H1 (cell line): ENCODE measurements at regions not wholly inside any gene's neighbourhood (a gene's known extent, or its start where the extent isn't known, plus 50 kb on each side); places are given as distances from the start of the nearest gene placed in this dataset.

Experiments used
- CTCF ChIA-PET: fragments of 300-600 bp; sonication (Branson Sonifier 250); formaldehyde crosslinking; loops from one replicate; lab custom pipeline; 2021; ENCODE audit not compliant: partially characterized antibody; lab: Charles Lee
- POLR2A ChIA-PET: fragments of 300-600 bp; sonication (Branson Sonifier 250); formaldehyde crosslinking; loops from one replicate; lab custom pipeline; 2021; ENCODE audit warnings: inconsistent platforms; ENCODE audit not compliant: partially characterized antibody; lab: Charles Lee
- DNase-seq, 2 experiments: peaks; one replicate each; pipeline versions ENCODE4 v3.0.0 to v3.0.0-alpha.2; 2010 to 2022; ENCODE audit warnings: low spot score in 2 of 2, low read depth in 1 of 2, mixed read lengths in 1 of 2
- FAIRE-seq: peaks from 2 replicates; lab custom pipeline; 2011; peaks lifted over from hg19 to GRCh38; lab: Jason Lieb, UNC
- H2AFZ ChIP-seq: 2 replicates; pipeline ENCODE4 v1.8.1; 2012; ENCODE audit warnings: low read length, inconsistent platforms
- H2AK5ac ChIP-seq: 2 replicates; pipeline ENCODE4 v1.6.1; 2013; ENCODE audit warnings: low read depth, low read length
- H2BK120ac ChIP-seq: replicated peaks from 2 replicates; pipeline ENCODE3; 2013; ENCODE audit warnings: low read depth, low read length, inconsistent platforms
- H2BK12ac ChIP-seq: 2 replicates; pipeline ENCODE4 v1.6.1; 2013; ENCODE audit warnings: low read depth, low read length
- H2BK15ac ChIP-seq: 2 replicates; pipeline ENCODE4 v1.6.1; 2013; ENCODE audit warnings: low read length
- H2BK20ac ChIP-seq: 2 replicates; pipeline ENCODE4 v1.6.1; 2013; ENCODE audit warnings: low read length
- H2BK5ac ChIP-seq: 2 replicates; pipeline ENCODE4 v1.6.1; 2013; ENCODE audit warnings: low read depth, low read length
- H3K14ac ChIP-seq: 2 replicates; pipeline ENCODE4 v1.6.1; 2013; ENCODE audit warnings: inconsistent platforms; ENCODE audit not compliant: insufficient read length
- H3K18ac ChIP-seq: 2 replicates; pipeline ENCODE4 v1.6.1; 2013; ENCODE audit warnings: low read length; ENCODE audit errors: extremely low read depth
- H3K23ac ChIP-seq: 2 replicates; pipeline ENCODE4 v1.6.1; 2013; ENCODE audit warnings: inconsistent platforms; ENCODE audit not compliant: insufficient read length
- H3K23me2 ChIP-seq: 2 replicates; pipeline ENCODE4 v1.6.1; 2013; ENCODE audit warnings: low read depth, low read length
- H3K27ac ChIP-seq: 2 replicates; pipeline ENCODE4 v1.6.1; 2011; ENCODE audit warnings: low read depth, low read length, inconsistent platforms
- H3K27me3 ChIP-seq, 4 experiments: replicated peaks in 1 of 4; 1 replicate in 1 of 4; 2 replicates in 3 of 4; pipeline versions ENCODE4 v1.6.1 to v1.8.1; 2011 to 2013; ENCODE audit warnings: low read length in 3 of 4, mild to moderate bottlenecking in 3 of 4, inconsistent platforms in 2 of 4, mixed read lengths in 2 of 4, moderate library complexity in 1 of 4; ENCODE audit not compliant: control insufficient read depth in 3 of 4, insufficient read depth in 3 of 4; ENCODE audit errors: extremely low read depth in 1 of 4
- H3K36me3 ChIP-seq, 4 experiments: 2 replicates each; pipeline versions ENCODE4 v1.6.1 to v1.8.1; 2011 to 2013; ENCODE audit warnings: mild to moderate bottlenecking in 4 of 4, low read length in 3 of 4, moderate library complexity in 2 of 4, control low read depth in 1 of 4, inconsistent platforms in 1 of 4; ENCODE audit not compliant: insufficient read depth in 4 of 4, control insufficient read depth in 2 of 4
- H3K4ac ChIP-seq: replicated peaks from 2 replicates; pipeline ENCODE3; 2013; ENCODE audit warnings: low read length, low read depth, mixed read lengths, inconsistent platforms; ENCODE audit not compliant: insufficient read length
- H3K4me1 ChIP-seq, 4 experiments: replicated peaks in 1 of 4; 1 replicate in 1 of 4; 2 replicates in 3 of 4; pipeline versions ENCODE4 v1.6.1 to v1.8.1; 2011 to 2013; ENCODE audit warnings: low read length in 3 of 4, inconsistent platforms in 2 of 4, mixed read lengths in 1 of 4; ENCODE audit not compliant: insufficient read depth in 4 of 4, control insufficient read depth in 3 of 4
- H3K4me2 ChIP-seq, 2 experiments: 2 replicates each; pipeline versions ENCODE4 v1.6.1 to v1.8.1; 2011 to 2013; ENCODE audit warnings: low read depth in 2 of 2, low read length in 2 of 2, control low read depth in 1 of 2, inconsistent platforms in 1 of 2, mild to moderate bottlenecking in 1 of 2; ENCODE audit not compliant: insufficient read depth in 1 of 2
- H3K4me3 ChIP-seq, 4 experiments: fragments of 200-600, 300-600 bp in 1 of 4; sonication (generic), shearing (Covaris generic), sonication (Bioruptor Twin) in 1 of 4; 2 replicates each; pipeline versions ENCODE4 v1.5.1 to v1.8.1; 2011 to 2016; ENCODE audit warnings: low read length in 4 of 4, low read depth in 3 of 4, control low read depth in 2 of 4, inconsistent platforms in 2 of 4, mild to moderate bottlenecking in 2 of 4, mixed read lengths in 1 of 4, moderate library complexity in 1 of 4; ENCODE audit not compliant: insufficient read depth in 2 of 4; ENCODE audit errors: extremely low read depth in 1 of 4
- H3K56ac ChIP-seq: replicated peaks from 2 replicates; pipeline ENCODE3; 2013; ENCODE audit warnings: low read depth, mild to moderate bottlenecking, mixed read lengths, low read length, inconsistent platforms; ENCODE audit not compliant: insufficient read length
- H3K79me1 ChIP-seq: 2 replicates; pipeline ENCODE4 v1.6.1; 2013; ENCODE audit warnings: low read depth, low read length, control low read depth
- H3K79me2 ChIP-seq, 2 experiments: 2 replicates each; pipeline versions ENCODE4 v1.6.1 to v1.8.1; 2012 to 2013; ENCODE audit warnings: low read length in 2 of 2, mild to moderate bottlenecking in 2 of 2, inconsistent platforms in 1 of 2; ENCODE audit not compliant: insufficient read depth in 2 of 2, control insufficient read depth in 1 of 2
- H3K9ac ChIP-seq, 4 experiments: replicated peaks in 1 of 4; 1 replicate in 1 of 4; 2 replicates in 3 of 4; pipeline versions ENCODE4 v1.6.1 to v1.8.1; 2011 to 2013; ENCODE audit warnings: low read depth in 3 of 4, low read length in 3 of 4, control low read depth in 2 of 4, mild to moderate bottlenecking in 2 of 4, moderate library complexity in 2 of 4, inconsistent platforms in 1 of 4; ENCODE audit errors: extremely low read depth in 1 of 4
- H3K9me3 ChIP-seq, 2 experiments: 2 replicates each; pipeline versions ENCODE4 v1.6.1 to v1.8.1; 2012 to 2013; ENCODE audit warnings: mild to moderate bottlenecking in 2 of 2, moderate library complexity in 2 of 2, control low read depth in 1 of 2, inconsistent platforms in 1 of 2, low read depth in 1 of 2, low read length in 1 of 2, mixed read lengths in 1 of 2; ENCODE audit not compliant: insufficient read depth in 2 of 2
- H4K20me1 ChIP-seq, 2 experiments: replicated peaks in 1 of 2; 2 replicates each; pipeline versions ENCODE3 to v1.8.1; 2011 to 2013; ENCODE audit warnings: inconsistent platforms in 2 of 2, low read length in 2 of 2, mild to moderate bottlenecking in 1 of 2; ENCODE audit not compliant: insufficient read depth in 2 of 2, control insufficient read depth in 1 of 2
- H4K5ac ChIP-seq: 2 replicates; pipeline ENCODE4 v1.6.1; 2013; ENCODE audit warnings: low read length, low read depth, mixed read lengths, inconsistent platforms; ENCODE audit not compliant: insufficient read length
- H4K8ac ChIP-seq: 2 replicates; pipeline ENCODE4 v1.8.0; 2013; ENCODE audit warnings: mild to moderate bottlenecking, moderate library complexity, low read length, inconsistent platforms; ENCODE audit not compliant: insufficient read depth; ENCODE audit errors: extremely low read depth
- H4K91ac ChIP-seq: replicated peaks from 2 replicates; pipeline ENCODE3; 2013; ENCODE audit warnings: low read length, mixed read lengths, inconsistent platforms; ENCODE audit not compliant: insufficient read length
- CHD2 ChIP-seq: IDR thresholded peaks from 2 replicates; pipeline ENCODE4 v1.6.1; 2012; ENCODE audit warnings: low read length, improper control_type of control experiment
- CREB1 ChIP-seq: IDR thresholded peaks from 2 replicates; pipeline ENCODE4 v1.6.1; 2012; ENCODE audit warnings: inconsistent platforms
- EGR1 ChIP-seq: IDR thresholded peaks from 2 replicates; pipeline ENCODE4 v1.6.1; 2011; ENCODE audit warnings: low read depth, low read length, borderline replicate concordance
- GABPA ChIP-seq: IDR thresholded peaks from 2 replicates; pipeline ENCODE4 v1.6.1; 2011; ENCODE audit warnings: mild to moderate bottlenecking, low read length, moderate library complexity, borderline replicate concordance; ENCODE audit not compliant: insufficient read depth
- HDAC6 ChIP-seq: IDR thresholded peaks from one replicate; pipeline ENCODE4 v1.7.1; 2012; ENCODE audit warnings: low read depth, mild to moderate bottlenecking, inconsistent platforms, low read length, moderate library complexity
- JUN ChIP-seq: IDR thresholded peaks from 2 replicates; pipeline ENCODE4 v1.6.1; 2011; ENCODE audit warnings: low read depth, mild to moderate bottlenecking, improper control_type of control experiment, low read length
- POLR2A ChIP-seq, 2 experiments: IDR thresholded peaks; 1 replicate in 1 of 2; 2 replicates in 1 of 2; pipeline ENCODE4 v1.6.1; 2011; ENCODE audit warnings: low read depth in 2 of 2, low read length in 2 of 2, mild to moderate bottlenecking in 2 of 2; ENCODE audit errors: control extremely low read depth in 1 of 2
- POLR2AphosphoS5 ChIP-seq: IDR thresholded peaks from 2 replicates; pipeline ENCODE4 v1.6.1; 2011; ENCODE audit warnings: low read depth, low read length
- RAD21 ChIP-seq, 2 experiments: IDR thresholded peaks in 1 of 2; conservative IDR thresholded peaks in 1 of 2; 2 replicates each; pipeline ENCODE4 v1.6.1; 2011; ENCODE audit warnings: low read depth in 2 of 2, low read length in 2 of 2, improper control_type of control experiment in 1 of 2, inconsistent platforms in 1 of 2, mild to moderate bottlenecking in 1 of 2, moderate library complexity in 1 of 2
- RBBP5 ChIP-seq: IDR thresholded peaks from 2 replicates; pipeline ENCODE4 v1.7.1; 2012; ENCODE audit warnings: low read depth, mild to moderate bottlenecking, inconsistent platforms, low read length, moderate library complexity, borderline replicate concordance
- RFX5 ChIP-seq: IDR thresholded peaks from 2 replicates; pipeline ENCODE4 v1.6.1; 2011; ENCODE audit warnings: low read depth, low read length, improper control_type of control experiment, borderline replicate concordance
- SIX5 ChIP-seq: IDR thresholded peaks from 2 replicates; pipeline ENCODE4 v1.6.1; 2011; ENCODE audit warnings: mild to moderate bottlenecking, low read depth, low read length
- TBP ChIP-seq: IDR thresholded peaks from 2 replicates; pipeline ENCODE4 v1.6.1; 2011; ENCODE audit warnings: low read depth, low read length, improper control_type of control experiment
- ZNF274 ChIP-seq: IDR thresholded peaks from 2 replicates; pipeline ENCODE4 v1.7.0; 2012; ENCODE audit warnings: low read length, borderline replicate concordance; ENCODE audit errors: extremely low read depth
- WGBS, 2 experiments: shearing (Covaris generic) in 1 of 2; methylation state at CpG; one replicate each; pipeline versions ENCODE4 v1.1.6 to v1.1.7; 2013 to 2015; ENCODE audit warnings: low lambda C conversion rate in 2 of 2, mixed read lengths in 2 of 2, inconsistent platforms in 1 of 2, low coverage in 1 of 2, missing lambda C conversion rate in 1 of 2; ENCODE audit not compliant: insufficient replicate concordance in 2 of 2, insufficient coverage in 1 of 2, insufficient read length in 1 of 2; ENCODE audit errors: extremely low coverage in 1 of 2, missing lambda C conversion rate in 1 of 2; 5-methylcytosine and 5-hydroxymethylcytosine counted together

- H3K36me3 ChIP-seq = no peaks in the 10 kb centered on the region
- H3K4me3 ChIP-seq = no peak overlapping the region
- H2BK15ac ChIP-seq = no peak overlapping the region
- no peak overlapping the region for H4K8ac ChIP-seq
- POLR2A ChIA-PET = no interaction called here
- no peak overlapping the region for H3K9ac ChIP-seq
- no peak overlapping the region for H2AK5ac ChIP-seq
- CTCF ChIA-PET = interaction anchor here (1.2 kb wide), 1 partner anchor 190 kb away, joined by 3 read pairs; no protein-coding TSS in a partner anchor
- no peak overlapping the region for H2BK12ac ChIP-seq
- H3K4me2 ChIP-seq = no peak overlapping the region
- no peak overlapping the region for H3K18ac ChIP-seq
- H2BK20ac ChIP-seq = no peak overlapping the region
- no peaks in the 10 kb centered on the region for H3K9me3 ChIP-seq
- no peak overlapping the region for H3K23ac ChIP-seq
- no peak for FAIRE-seq
- DNase-seq = no peak
- 38% methylated on average over 2 of the region's 2 CpGs; no CpG with 5 or more reads in 1 of the 2 experiments for WGBS, 2 experiments
- TF ChIP-seq POLR2AphosphoS5 = no peak
- no peak for TF ChIP-seq ZNF274
- TF ChIP-seq CREB1 = no peak
- no peak for TF ChIP-seq HDAC6
- TF ChIP-seq CHD2 = no peak
- TF ChIP-seq RFX5 = no peak
- no peak for TF ChIP-seq RBBP5
- TF ChIP-seq JUN = no peak
- TF ChIP-seq POLR2A (IDR thresholded peaks at IDR 0.05; ENCODE audit: control extremely low read depth in 1 of 2, low read depth in 2 of 2, low read length in 2 of 2) = no peak
- no peak for TF ChIP-seq GABPA
- TF ChIP-seq TBP = no peak
- no peak for TF ChIP-seq RAD21 (IDR thresholded peaks at IDR 0.05 in 1 of 2, conservative IDR thresholded peaks at IDR 0.05 in 1 of 2; ENCODE audit: low read depth in 2 of 2, low read length in 2 of 2)
- TF ChIP-seq SIX5 = no peak
- TF ChIP-seq EGR1 = no peak
- no peak overlapping the region for H2AFZ ChIP-seq
- H3K27me3 ChIP-seq = no peaks in the 10 kb centered on the region
- H4K91ac ChIP-seq = no peak overlapping the region
- no peaks in the 10 kb centered on the region for H3K23me2 ChIP-seq
- H4K20me1 ChIP-seq = no peaks in the 10 kb centered on the region
- no peaks in the 10 kb centered on the region for H3K4me1 ChIP-seq
- H4K5ac ChIP-seq = no peak overlapping the region
- no peak overlapping the region for H3K4ac ChIP-seq
- H3K56ac ChIP-seq = no peak overlapping the region
- H3K79me1 ChIP-seq = no peaks in the 10 kb centered on the region
- no peaks in the 10 kb centered on the region for H3K79me2 ChIP-seq
- H2BK120ac ChIP-seq = no peak overlapping the region
- H3K14ac ChIP-seq = no peak overlapping the region
- H3K27ac ChIP-seq = no peak overlapping the region
- H2BK5ac ChIP-seq = no peak overlapping the region
Observed at GRCh38 chr9:17870722-17871121, 291.9 kb downstream of the SH3GL2 start.
